Liver (tissue), 8 donors: ENCODE measurements at regions not wholly inside any gene's neighbourhood (a gene's known extent, or its start where the extent isn't known, plus 50 kb on each side); places are given as distances from the start of the nearest gene placed in this dataset.

Experiments
- DNase-seq: peaks from one replicate; pipeline ENCODE4 v3.0.0-alpha.2; 2017; ENCODE audit warnings: low spot score
- H3K27ac ChIP-seq, 2 donors: one replicate each; pipeline ENCODE4 v1.7.0; 2013; ENCODE audit warnings: inconsistent platforms in 2 of 2, low read length in 2 of 2, control low read depth in 1 of 2, low read depth in 1 of 2, mild to moderate bottlenecking in 1 of 2
- H3K27me3 ChIP-seq, 4 donors: one replicate each; pipeline versions ENCODE4 v1.6.1 to v1.7.0; 2013; ENCODE audit warnings: low read length in 3 of 4, inconsistent platforms in 1 of 4, mild to moderate bottlenecking in 1 of 4, moderate library complexity in 1 of 4; ENCODE audit not compliant: control insufficient read depth in 4 of 4, insufficient read depth in 4 of 4
- H3K36me3 ChIP-seq, 4 donors: one replicate each; pipeline versions ENCODE4 v1.6.1 to v1.7.0; 2013; ENCODE audit warnings: low read length in 3 of 4, mild to moderate bottlenecking in 3 of 4, low read depth in 1 of 4, moderate library complexity in 1 of 4; ENCODE audit not compliant: control insufficient read depth in 4 of 4, insufficient read depth in 3 of 4
- H3K4me1 ChIP-seq, 4 donors: one replicate each; pipeline versions ENCODE4 v1.6.1 to v1.7.0; 2013; ENCODE audit warnings: low read length in 3 of 4, mild to moderate bottlenecking in 3 of 4, moderate library complexity in 1 of 4; ENCODE audit not compliant: control insufficient read depth in 4 of 4, insufficient read depth in 4 of 4
- H3K4me3 ChIP-seq, 3 donors: one replicate each; pipeline versions ENCODE4 v1.6.1 to v1.7.0; 2013; ENCODE audit warnings: low read length in 3 of 3, control low read depth in 1 of 3, low read depth in 1 of 3, mild to moderate bottlenecking in 1 of 3
- H3K9ac ChIP-seq, 2 donors: one replicate each; pipeline ENCODE4 v1.7.0; 2013; ENCODE audit warnings: low read length in 2 of 2, mild to moderate bottlenecking in 2 of 2, moderate library complexity in 2 of 2, control low read depth in 1 of 2, low read depth in 1 of 2
- H3K9me3 ChIP-seq, 4 donors: one replicate each; pipeline versions ENCODE4 v1.6.1 to v1.7.0; 2013; ENCODE audit warnings: low read length in 3 of 4; ENCODE audit not compliant: control insufficient read depth in 4 of 4
- EGR1 ChIP-seq, 2 donors: IDR thresholded peaks; 2 replicates each; pipeline ENCODE4 v1.6.1; 2016 to 2018; ENCODE audit warnings: antibody characterized with exemption in 2 of 2, low read depth in 2 of 2
- FOXA1 ChIP-seq: IDR thresholded peaks from 2 replicates; pipeline ENCODE4 v1.6.1; 2016; ENCODE audit warnings: antibody characterized with exemption
- FOXA2 ChIP-seq: IDR thresholded peaks from 2 replicates; pipeline ENCODE4 v1.6.1; 2016; ENCODE audit warnings: antibody characterized with exemption
- GABPA ChIP-seq, 2 donors: IDR thresholded peaks in 1 of 2; conservative IDR thresholded peaks in 1 of 2; 2 replicates each; pipeline ENCODE4 v1.6.1; 2016; ENCODE audit warnings: antibody characterized with exemption in 2 of 2, mild to moderate bottlenecking in 1 of 2, moderate library complexity in 1 of 2
- HNF4A ChIP-seq, 2 donors: conservative IDR thresholded peaks; 2 replicates each; pipeline ENCODE4 v1.6.1; 2016; ENCODE audit warnings: antibody characterized with exemption in 2 of 2, mild to moderate bottlenecking in 2 of 2
- HNF4G ChIP-seq: IDR thresholded peaks from 2 replicates; pipeline ENCODE4 v1.6.1; 2016; ENCODE audit warnings: antibody characterized with exemption
- JUND ChIP-seq, 2 donors: IDR thresholded peaks; 2 replicates each; pipeline ENCODE4 v1.6.1; 2016; ENCODE audit warnings: antibody characterized with exemption in 2 of 2
- MAX ChIP-seq: IDR thresholded peaks from 2 replicates; pipeline ENCODE4 v1.6.1; 2016; ENCODE audit warnings: antibody characterized with exemption
- NR2F2 ChIP-seq: IDR thresholded peaks from 2 replicates; pipeline ENCODE4 v1.6.1; 2016; ENCODE audit warnings: antibody characterized with exemption
- RAD21 ChIP-seq, 2 donors: IDR thresholded peaks; 2 replicates each; pipeline ENCODE4 v1.6.1; 2016; ENCODE audit warnings: antibody characterized with exemption in 2 of 2, mild to moderate bottlenecking in 2 of 2
- REST ChIP-seq: IDR thresholded peaks from 2 replicates; pipeline ENCODE4 v1.6.1; 2016; ENCODE audit warnings: antibody characterized with exemption, mild to moderate bottlenecking
- RXRA ChIP-seq, 2 donors: IDR thresholded peaks; 2 replicates each; pipeline ENCODE4 v1.6.1; 2017 to 2018; ENCODE audit warnings: antibody characterized with exemption in 2 of 2, mild to moderate bottlenecking in 1 of 2
- SP1 ChIP-seq: IDR thresholded peaks from 2 replicates; pipeline ENCODE4 v1.6.1; 2018; ENCODE audit warnings: antibody characterized with exemption, mild to moderate bottlenecking
- TAF1 ChIP-seq: conservative IDR thresholded peaks from 2 replicates; pipeline ENCODE4 v1.6.1; 2016; ENCODE audit warnings: antibody characterized with exemption, mild to moderate bottlenecking
- YY1 ChIP-seq: IDR thresholded peaks from 2 replicates; pipeline ENCODE4 v1.6.1; 2016; ENCODE audit warnings: antibody characterized with exemption, mild to moderate bottlenecking
- WGBS: extraction: QIAGEN DNeasy Blood & Tissue Kit; methylation state at CpG from one replicate; pipeline ENCODE4 v1.1.7; 2013; 5-methylcytosine and 5-hydroxymethylcytosine counted together
- TF ChIP-seq, protein P1 (sequence below): IDR thresholded peaks from 2 replicates; pipeline ENCODE4 v1.6.1; 2016; ENCODE audit warnings: antibody characterized with exemption
- TF ChIP-seq, protein P2 (sequence below): fragments of 150-350 bp; IDR thresholded peaks from 2 replicates; pipeline ENCODE4 v1.5.1; 2017; ENCODE audit warnings: improper control_type of control experiment, low read depth, low read length; ENCODE audit not compliant: missing input control
- TF ChIP-seq, protein P3 (sequence below): IDR thresholded peaks from 2 replicates; pipeline ENCODE4 v1.6.1; 2016; ENCODE audit warnings: antibody characterized with exemption
- donor health status: healthy.
- donor health status: healthy.
- donor health status: healthy.
- donor health status: healthy.
- donor health status: healthy.

GRCh38 chr14:52190337-52190931 lies 77.1 kb upstream of the PTGDR start:
- no peak for DNase-seq
- WGBS, result 89% methylated on average over 4 of the region's 4 CpGs
- no peaks in the 10 kb centered on the region for H3K9me3 ChIP-seq
- H3K27me3 ChIP-seq, result no peaks in the 10 kb centered on the region
- H3K4me3 ChIP-seq, result no peak overlapping the region
- no peak overlapping the region for H3K9ac ChIP-seq
- TF ChIP-seq JUND (IDR thresholded peaks at IDR 0.05) (no peak), RAD21 (IDR thresholded peaks at IDR 0.05) (no peak), REST (no peak), RXRA (IDR thresholded peaks at IDR 0.05) (no peak), EGR1 (IDR thresholded peaks at IDR 0.05; ENCODE audit: low read depth in 2 of 2) (no peak), MAX (no peak), YY1 (no peak), TAF1 (no peak), HNF4A (conservative IDR thresholded peaks at IDR 0.05) (no peak), FOXA2 (no peak), FOXA1 (no peak), SP1 (no peak), GABPA (IDR thresholded peaks at IDR 0.05 in 1 of 2, conservative IDR thresholded peaks at IDR 0.05 in 1 of 2) (no peak), HNF4G (no peak), NR2F2 (no peak)
- TF ChIP-seq, protein P1, sequence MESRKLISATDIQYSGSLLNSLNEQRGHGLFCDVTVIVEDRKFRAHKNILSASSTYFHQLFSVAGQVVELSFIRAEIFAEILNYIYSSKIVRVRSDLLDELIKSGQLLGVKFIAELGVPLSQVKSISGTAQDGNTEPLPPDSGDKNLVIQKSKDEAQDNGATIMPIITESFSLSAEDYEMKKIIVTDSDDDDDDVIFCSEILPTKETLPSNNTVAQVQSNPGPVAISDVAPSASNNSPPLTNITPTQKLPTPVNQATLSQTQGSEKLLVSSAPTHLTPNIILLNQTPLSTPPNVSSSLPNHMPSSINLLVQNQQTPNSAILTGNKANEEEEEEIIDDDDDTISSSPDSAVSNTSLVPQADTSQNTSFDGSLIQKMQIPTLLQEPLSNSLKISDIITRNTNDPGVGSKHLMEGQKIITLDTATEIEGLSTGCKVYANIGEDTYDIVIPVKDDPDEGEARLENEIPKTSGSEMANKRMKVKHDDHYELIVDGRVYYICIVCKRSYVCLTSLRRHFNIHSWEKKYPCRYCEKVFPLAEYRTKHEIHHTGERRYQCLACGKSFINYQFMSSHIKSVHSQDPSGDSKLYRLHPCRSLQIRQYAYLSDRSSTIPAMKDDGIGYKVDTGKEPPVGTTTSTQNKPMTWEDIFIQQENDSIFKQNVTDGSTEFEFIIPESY, result no peak
- TF ChIP-seq, protein P2, sequence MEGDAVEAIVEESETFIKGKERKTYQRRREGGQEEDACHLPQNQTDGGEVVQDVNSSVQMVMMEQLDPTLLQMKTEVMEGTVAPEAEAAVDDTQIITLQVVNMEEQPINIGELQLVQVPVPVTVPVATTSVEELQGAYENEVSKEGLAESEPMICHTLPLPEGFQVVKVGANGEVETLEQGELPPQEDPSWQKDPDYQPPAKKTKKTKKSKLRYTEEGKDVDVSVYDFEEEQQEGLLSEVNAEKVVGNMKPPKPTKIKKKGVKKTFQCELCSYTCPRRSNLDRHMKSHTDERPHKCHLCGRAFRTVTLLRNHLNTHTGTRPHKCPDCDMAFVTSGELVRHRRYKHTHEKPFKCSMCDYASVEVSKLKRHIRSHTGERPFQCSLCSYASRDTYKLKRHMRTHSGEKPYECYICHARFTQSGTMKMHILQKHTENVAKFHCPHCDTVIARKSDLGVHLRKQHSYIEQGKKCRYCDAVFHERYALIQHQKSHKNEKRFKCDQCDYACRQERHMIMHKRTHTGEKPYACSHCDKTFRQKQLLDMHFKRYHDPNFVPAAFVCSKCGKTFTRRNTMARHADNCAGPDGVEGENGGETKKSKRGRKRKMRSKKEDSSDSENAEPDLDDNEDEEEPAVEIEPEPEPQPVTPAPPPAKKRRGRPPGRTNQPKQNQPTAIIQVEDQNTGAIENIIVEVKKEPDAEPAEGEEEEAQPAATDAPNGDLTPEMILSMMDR, result no peak
- TF ChIP-seq, protein P3, sequence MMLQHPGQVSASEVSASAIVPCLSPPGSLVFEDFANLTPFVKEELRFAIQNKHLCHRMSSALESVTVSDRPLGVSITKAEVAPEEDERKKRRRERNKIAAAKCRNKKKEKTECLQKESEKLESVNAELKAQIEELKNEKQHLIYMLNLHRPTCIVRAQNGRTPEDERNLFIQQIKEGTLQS, result no peak
- no peaks in the 10 kb centered on the region for H3K4me1 ChIP-seq
- no peak overlapping the region for H3K27ac ChIP-seq
- no peaks in the 10 kb centered on the region for H3K36me3 ChIP-seq
